Activated CD8-positive, alpha-beta memory T cell treated with anti-CD3 and anti-CD28 coated beads for 36 hours (primary cell): ENCODE measurements at regions not wholly inside any gene's neighbourhood (a gene's known extent, or its start where the extent isn't known, plus 50 kb on each side); places are given as distances from the start of the nearest gene placed in this dataset.

ENCODE experiments used
- CTCF ChIA-PET: fragments of 350-600 bp; sonication (Branson Sonifier 250); formaldehyde crosslinking; loops from one replicate; lab custom pipeline; 2021; ENCODE audit warnings: antibody characterized with exemption; lab: Charles Lee
- POLR2A ChIA-PET: fragments of 350-600 bp; sonication (Branson Sonifier 250); formaldehyde crosslinking; loops from one replicate; lab custom pipeline; 2021; ENCODE audit warnings: antibody characterized with exemption; lab: Charles Lee

GRCh38 chr3:23644099-23644498, 161.7 kb upstream of the UBE2E1 start:
- ChIA-PET POLR2A (no interaction called here), CTCF (no interaction called here)

- POLR2A ChIA-PET, result no interaction called here
- CTCF ChIA-PET, result no interaction called here
Measured at GRCh38 chr3:23644676-23645075, 161.1 kb upstream of the UBE2E1 start.

GRCh38 chr3:23645533-23646183, 160.1 kb upstream of the UBE2E1 start:
- POLR2A ChIA-PET, result no interaction called here
- CTCF ChIA-PET, result no interaction called here

GRCh38 chr3:23646184-23646920, 159.4 kb upstream of the UBE2E1 start:
- ChIA-PET CTCF (no interaction called here), POLR2A (no interaction called here)

- ChIA-PET POLR2A (no interaction called here), CTCF (no interaction called here)
Measured at GRCh38 chr3:23647706-23648258, 158.0 kb upstream of the UBE2E1 start.

GRCh38 chr3:23648326-23648995, 157.3 kb upstream of the UBE2E1 start:
- POLR2A ChIA-PET, result no interaction called here
- CTCF ChIA-PET, result no interaction called here

- CTCF ChIA-PET, result no interaction called here
- POLR2A ChIA-PET, result no interaction called here
Measured at GRCh38 chr3:23648996-23649395, 156.8 kb upstream of the UBE2E1 start.

- ChIA-PET CTCF (no interaction called here), POLR2A (no interaction called here)
Measured at GRCh38 chr3:23649448-23649847, 156.3 kb upstream of the UBE2E1 start.

GRCh38 chr3:23650371-23651140, 155.2 kb upstream of the UBE2E1 start:
- CTCF ChIA-PET, result no interaction called here
- POLR2A ChIA-PET, result no interaction called here

- ChIA-PET POLR2A (no interaction called here), CTCF (no interaction called here)
Measured at GRCh38 chr3:23653647-23654525, 151.9 kb upstream of the UBE2E1 start.

- ChIA-PET CTCF (no interaction called here), POLR2A (no interaction called here)
Measured at GRCh38 chr3:23654571-23654970, 151.2 kb upstream of the UBE2E1 start.

GRCh38 chr3:23655749-23656148, 150.0 kb upstream of the UBE2E1 start:
- ChIA-PET CTCF (no interaction called here), POLR2A (no interaction called here)

GRCh38 chr3:23656199-23656598, 149.6 kb upstream of the UBE2E1 start:
- ChIA-PET POLR2A (no interaction called here), CTCF (no interaction called here)

GRCh38 chr3:23656821-23657220, 148.9 kb upstream of the UBE2E1 start:
- ChIA-PET POLR2A (no interaction called here), CTCF (no interaction called here)

GRCh38 chr3:23657647-23658046, 148.1 kb upstream of the UBE2E1 start:
- ChIA-PET POLR2A (no interaction called here), CTCF (no interaction called here)

- ChIA-PET CTCF (no interaction called here), POLR2A (no interaction called here)
Measured at GRCh38 chr3:23659274-23659673, 146.5 kb upstream of the UBE2E1 start.

- ChIA-PET POLR2A (no interaction called here), CTCF (interaction anchor here (0.5 kb wide), 1 partner anchor 379 kb away, joined by 3 read pairs; no protein-coding TSS in a partner anchor)
Measured at GRCh38 chr3:23659840-23660430, 145.8 kb upstream of the UBE2E1 start.

- ChIA-PET CTCF (no interaction called here), POLR2A (no interaction called here)
Measured at GRCh38 chr3:23662079-23662617, 143.6 kb upstream of the UBE2E1 start.
